Putamen (tissue), 1 donor: ENCODE measurements at regions not wholly inside any gene's neighbourhood (a gene's known extent, or its start where the extent isn't known, plus 50 kb on each side); places are given as distances from the start of the nearest gene placed in this dataset.
"Not testable (repeated sequence)": the region's sequence is repeated elsewhere in the genome, so short reads cannot be mapped to it uniquely, and the experiment has no call there.

Experiments
- DNase-seq: peaks from one replicate; pipeline ENCODE4 v3.0.0-alpha.2; 2016; ENCODE audit warnings: low spot score

DNA sequence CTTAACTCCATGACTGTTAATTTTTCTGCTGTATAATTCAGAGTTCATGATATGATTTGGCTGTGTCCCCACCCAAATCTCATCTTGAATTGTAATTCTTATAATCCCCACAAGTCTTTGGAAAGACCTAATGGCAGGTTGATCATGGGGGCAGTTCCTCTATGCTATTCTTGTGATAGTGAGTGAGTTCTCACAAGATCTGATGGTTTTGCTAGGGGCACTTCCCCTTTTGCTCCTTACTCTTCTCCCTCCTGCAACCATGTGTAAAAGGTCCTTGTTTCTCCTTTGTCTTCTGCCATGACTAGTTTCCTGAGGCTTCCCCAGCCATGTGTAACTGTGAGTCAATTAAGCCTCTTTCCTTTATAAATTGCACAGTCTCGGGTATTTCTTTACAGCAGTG is 1751.9 kb downstream of the ARAP2 start:
- no peak for DNase-seq

DNA sequence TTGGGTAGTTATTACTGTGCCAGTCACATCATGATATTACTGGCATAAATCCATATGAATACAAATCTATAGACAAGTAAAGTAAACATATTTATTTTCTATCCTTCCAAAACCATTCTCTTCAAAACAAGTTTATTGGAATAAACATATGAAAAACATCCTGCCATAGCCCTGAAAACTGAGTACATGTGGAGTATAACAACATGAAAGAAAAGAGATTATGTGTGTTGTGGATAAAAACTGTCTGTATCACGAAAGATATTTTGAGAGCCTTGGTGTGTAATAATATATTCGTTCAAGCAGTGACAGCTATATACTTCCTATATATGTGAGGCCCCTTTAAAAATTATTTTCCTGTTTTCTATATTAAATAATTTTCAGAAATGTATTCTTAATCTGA is 1742.2 kb downstream of the ARAP2 start:
- DNase-seq = no peak

GRCh38 chr4:34504731-34505130 is 1739.6 kb downstream of the ARAP2 start:
- DNase-seq = not testable (repeated sequence)

DNA sequence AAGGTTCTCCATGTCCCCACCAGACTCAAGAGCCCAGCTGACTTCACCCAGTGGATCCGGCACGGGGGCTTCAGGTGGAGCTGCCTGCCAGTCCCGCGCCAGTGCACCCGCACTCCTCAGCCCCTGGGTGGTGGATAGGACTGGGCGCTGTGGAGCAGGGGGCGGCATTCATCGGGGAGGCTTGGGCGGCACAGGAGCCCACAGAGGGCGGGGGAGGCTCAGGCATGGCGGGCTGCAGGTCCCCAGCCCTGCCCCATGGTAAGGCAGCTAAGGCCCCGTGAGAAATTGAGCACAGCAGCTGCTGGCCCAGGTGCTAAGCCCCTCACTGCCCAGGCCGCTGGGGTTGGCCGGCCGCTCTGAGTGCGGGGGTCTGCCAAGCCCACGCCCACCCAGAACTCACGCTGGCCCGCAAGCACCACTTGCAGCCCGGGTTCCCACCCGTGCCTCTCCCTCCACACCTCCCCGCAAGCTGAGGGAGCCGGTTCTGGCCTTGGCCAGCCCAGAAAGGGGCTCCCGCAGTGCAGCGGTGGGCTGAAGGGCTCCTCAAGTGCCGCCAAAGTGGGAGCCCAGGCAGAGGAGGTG is 1737.7 kb downstream of the ARAP2 start:
- not testable (repeated sequence) for DNase-seq

DNA sequence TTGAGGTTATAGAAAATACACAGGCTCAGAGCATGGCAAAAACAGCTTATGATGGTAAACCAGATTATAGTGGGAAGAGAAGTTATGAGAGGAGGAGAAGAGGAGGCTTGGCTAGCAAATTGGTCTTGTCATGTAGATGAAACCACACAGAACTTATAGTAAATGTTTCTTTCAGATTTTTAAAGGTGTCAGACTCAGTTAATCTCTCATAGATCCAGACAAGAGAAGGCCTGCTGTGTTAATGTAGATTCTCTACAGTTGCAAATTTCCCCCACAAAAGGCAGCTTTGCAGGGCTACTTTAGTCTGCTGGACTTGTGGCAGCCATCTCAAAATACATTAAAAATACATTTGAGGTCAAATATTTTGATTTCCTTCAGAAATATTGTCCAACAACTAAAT is 1731.7 kb downstream of the ARAP2 start:
- no peak for DNase-seq

GRCh38 chr4:34516524-34516923 is 1727.8 kb downstream of the ARAP2 start:
- DNase-seq = no peak

- no peak for DNase-seq
These were observed 1709.4 kb downstream of the ARAP2 start for GRCh38 chr4:34534916-34535315.

DNA sequence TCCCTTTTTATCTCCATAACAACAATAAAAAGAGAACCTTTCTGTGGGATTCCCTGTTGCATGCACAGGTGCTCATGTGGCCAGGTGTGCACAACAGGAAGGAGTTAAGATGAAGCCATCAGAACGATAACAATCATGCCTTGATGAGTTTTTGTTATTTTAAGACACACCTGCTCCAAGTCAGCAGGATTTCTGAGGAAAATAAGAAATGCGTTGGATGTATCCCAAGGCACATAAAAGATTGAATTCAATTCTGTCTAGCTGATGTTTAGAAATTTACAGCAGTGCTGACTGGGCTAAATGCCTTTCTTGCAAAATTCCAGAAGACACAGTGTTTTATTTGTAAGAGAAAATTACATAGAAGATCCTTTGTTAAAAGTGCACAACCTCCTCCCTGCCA is 1678.2 kb downstream of the ARAP2 start:
- no peak for DNase-seq

DNA sequence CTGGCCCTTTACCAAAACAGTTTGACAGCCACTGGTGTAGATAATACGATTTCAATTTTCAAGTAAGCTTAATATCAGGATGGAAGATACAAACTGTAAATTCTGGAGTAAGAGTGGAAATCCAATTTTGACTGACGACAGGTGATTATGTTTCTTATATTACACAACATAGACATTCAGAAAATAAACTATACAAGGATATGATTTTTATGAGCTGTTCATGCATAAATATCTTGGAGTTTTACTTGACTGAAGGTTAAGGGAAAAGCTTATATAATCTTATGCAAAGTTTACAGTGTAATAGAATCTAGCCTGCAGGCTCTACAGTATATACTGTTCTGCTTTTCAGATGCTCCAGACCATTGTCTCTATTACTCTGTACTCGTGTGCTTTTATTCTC is 1672.3 kb downstream of the ARAP2 start:
- DNase-seq = no peak

- DNase-seq = no peak
These were observed 1629.0 kb downstream of the ARAP2 start for GRCh38 chr4:34615315-34615714.

DNA sequence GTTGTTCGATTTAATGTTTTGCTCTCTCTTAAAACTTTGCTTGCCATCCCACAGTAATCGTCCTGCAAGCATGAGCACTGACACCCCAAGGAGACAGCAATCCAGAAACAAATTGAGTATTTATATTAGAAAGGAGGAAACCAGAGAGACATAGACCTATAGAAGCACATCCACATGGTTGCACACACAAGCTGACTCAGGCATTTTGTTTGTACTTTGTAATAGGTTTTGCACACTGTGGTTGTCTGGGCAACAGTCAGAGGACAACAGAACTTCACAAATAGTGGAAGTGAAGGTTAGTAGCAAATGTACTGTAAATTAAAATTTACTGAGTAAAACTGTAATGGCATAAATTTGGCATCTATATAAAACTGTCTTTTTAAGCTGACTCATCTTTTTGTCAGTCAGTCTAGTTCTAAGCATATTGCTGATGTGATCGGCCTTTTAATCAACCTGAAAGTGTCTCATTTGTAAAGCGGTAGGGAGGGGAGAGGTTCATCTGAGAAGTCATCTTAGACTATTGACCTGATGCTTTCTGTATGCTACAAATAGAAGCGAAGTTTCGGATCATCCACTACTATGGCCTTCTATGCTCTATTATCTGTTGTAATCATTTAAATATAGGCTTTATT is 1624.7 kb downstream of the ARAP2 start:
- no peak for DNase-seq

GRCh38 chr4:34628471-34628870 is 1615.8 kb downstream of the ARAP2 start:
- no peak for DNase-seq

- DNase-seq = no peak
These were observed 1614.9 kb downstream of the ARAP2 start for GRCh38 chr4:34629451-34629850.

DNA sequence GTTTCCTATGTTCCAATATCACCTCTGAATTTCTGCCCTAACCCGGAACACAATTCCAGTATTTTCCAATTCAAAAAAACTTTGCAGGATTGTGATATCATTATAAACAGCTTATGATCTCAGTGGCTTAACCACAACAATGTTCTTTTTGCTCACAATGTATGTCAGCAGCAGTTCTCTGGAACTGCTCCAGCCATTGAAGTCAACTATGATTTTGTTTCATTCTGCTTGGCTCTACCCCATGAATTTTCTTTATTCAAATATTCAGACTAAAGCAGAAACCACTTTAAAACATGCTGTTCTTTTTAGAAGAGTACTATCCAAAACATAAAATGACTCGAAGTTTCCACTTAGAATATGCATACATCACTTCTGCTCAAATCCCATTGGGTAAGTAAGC is 1611.1 kb downstream of the ARAP2 start:
- DNase-seq = no peak

GRCh38 chr4:34636623-34637022 is 1607.7 kb downstream of the ARAP2 start:
- no peak for DNase-seq

DNA sequence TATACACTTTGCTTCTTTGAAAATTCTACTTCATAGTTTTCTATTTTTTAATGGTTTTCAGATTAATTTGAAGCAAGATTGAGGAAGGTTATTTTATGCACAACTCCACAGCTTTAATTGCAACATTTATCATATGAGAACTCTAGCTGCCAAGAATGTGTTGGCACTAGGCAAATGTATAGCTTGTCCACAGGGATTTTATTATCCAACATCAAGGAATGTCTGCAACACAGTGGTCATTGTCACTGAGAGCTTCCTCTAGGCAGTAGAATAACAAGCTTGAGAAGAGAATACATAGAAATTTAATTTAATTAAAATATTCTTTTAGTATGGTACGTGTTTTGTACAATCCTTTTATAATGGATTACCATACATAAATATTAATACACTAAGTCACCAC is 1600.8 kb downstream of the ARAP2 start:
- no peak for DNase-seq

DNA sequence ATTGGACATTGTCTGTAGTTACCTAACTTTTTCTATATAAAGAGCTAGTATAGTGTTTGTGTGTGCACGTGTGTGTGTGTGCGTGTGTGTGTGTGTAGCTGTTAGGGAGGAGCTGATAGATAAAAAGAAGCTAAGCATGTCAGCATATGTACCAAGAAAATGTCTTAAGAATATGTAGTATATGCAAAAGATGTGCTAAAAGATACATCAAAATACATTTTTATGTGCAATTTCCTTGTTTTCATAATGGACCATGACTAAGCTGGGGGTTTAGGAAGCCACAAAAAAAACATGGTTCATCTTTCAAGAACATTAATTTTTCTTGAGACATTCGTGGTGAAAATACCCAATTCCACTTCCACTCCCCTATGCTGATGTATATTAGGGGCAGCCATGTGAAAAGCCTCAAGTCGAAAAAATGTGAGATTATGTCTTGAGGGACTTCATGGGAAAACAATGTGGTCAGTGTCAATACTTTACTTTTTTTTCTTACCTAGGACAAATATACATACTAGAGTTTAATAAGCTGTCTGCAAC is 1599.7 kb downstream of the ARAP2 start:
- no peak for DNase-seq

DNA sequence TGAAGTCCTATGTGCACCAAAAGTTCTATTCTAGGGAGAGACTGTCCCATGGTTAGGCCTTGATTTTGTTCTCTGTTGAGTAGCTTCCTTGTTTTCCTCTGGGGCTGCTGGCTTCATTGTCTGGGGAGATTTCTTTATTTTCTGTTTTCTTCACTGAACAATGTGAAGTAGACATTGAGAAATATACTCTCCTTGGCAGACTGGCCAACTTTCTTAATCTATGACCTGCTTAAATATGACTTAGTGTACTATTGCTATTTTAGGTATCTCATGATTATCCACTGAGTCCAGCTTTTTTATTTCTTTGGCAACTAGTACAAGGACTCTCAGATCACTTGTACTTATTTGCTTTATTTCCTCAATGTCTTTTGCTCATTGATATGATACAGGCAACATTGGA is 1594.6 kb downstream of the ARAP2 start:
- no peak for DNase-seq

DNA sequence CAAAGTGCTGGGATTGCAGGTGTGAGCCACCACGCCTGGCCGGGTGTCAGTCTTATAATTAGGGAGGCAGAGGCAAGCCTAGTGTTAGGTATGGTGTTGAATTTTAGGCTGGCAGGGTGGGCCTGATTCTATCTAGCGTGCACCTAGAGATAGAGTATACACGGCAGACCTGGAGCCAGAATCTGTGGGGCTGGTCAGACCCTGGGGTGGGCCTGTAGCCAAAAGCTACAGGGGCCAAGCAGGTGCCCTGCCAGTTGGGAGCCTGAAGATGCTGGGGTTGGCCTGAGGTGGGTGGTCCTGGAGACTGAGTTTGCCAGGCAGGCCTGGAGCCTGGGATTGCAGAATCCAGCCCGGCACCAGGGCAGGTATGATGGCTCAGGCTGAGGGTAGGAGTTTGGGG is 1580.3 kb downstream of the ARAP2 start:
- no peak for DNase-seq

DNA sequence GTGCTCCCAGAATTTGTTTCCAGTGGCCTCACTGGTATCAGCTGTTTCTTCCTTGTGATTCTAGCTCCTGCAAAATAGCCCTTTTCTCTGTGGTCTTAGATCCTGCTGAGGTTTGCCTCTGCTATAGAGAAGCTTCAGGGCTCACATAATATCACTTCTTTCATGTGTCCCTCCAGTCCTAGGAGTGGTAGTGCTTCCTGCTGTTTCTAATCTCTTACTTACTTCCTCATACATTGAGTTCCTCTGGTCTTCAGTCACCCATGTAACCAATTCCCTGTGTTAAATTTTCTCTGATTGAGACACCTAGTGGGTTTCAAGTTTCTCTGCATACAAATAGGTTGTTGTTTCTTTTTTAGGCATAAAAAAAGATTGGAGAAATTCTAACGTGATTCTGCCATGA is 1567.9 kb downstream of the ARAP2 start:
- no peak for DNase-seq

GRCh38 chr4:34678431-34678830 is 1565.9 kb downstream of the ARAP2 start:
- no peak for DNase-seq

- no peak for DNase-seq
These were observed 1565.1 kb downstream of the ARAP2 start for GRCh38 chr4:34679228-34679627.

GRCh38 chr4:34709564-34709963 is 1534.8 kb downstream of the ARAP2 start:
- no peak for DNase-seq
